GM18520 (cell line): ENCODE measurements at regions not wholly inside any gene's neighbourhood (a gene's known extent, or its start where the extent isn't known, plus 50 kb on each side); places are given as distances from the start of the nearest gene placed in this dataset.

Source experiments
- ATAC-seq: cut with Tn5 transposase; IDR thresholded peaks from one replicate; pipeline ENCODE4 v1.9.1; 2021; ENCODE audit not compliant: unreplicated experiment

DNA sequence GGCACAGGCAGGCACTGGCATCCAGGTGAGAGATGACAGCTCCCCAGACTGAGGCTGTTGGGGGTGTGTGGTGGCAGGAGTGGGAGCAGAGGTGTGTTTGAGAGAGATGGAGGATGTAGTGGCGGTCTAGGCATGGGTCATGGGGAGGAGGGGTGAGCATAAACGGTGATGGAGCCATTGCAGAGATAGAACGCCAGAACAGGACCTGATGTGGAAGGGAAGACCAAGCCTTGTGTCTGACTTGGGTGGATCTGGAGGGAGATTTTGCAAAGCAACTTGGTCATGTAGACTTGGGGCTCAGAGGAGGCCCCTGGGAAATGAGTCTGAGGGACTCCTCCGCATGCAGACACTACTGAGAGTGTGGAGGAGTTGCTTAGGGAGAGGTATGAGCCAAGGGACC lies 50.0 kb upstream of the CLDN5 start:
- ATAC-seq: no peak

DNA sequence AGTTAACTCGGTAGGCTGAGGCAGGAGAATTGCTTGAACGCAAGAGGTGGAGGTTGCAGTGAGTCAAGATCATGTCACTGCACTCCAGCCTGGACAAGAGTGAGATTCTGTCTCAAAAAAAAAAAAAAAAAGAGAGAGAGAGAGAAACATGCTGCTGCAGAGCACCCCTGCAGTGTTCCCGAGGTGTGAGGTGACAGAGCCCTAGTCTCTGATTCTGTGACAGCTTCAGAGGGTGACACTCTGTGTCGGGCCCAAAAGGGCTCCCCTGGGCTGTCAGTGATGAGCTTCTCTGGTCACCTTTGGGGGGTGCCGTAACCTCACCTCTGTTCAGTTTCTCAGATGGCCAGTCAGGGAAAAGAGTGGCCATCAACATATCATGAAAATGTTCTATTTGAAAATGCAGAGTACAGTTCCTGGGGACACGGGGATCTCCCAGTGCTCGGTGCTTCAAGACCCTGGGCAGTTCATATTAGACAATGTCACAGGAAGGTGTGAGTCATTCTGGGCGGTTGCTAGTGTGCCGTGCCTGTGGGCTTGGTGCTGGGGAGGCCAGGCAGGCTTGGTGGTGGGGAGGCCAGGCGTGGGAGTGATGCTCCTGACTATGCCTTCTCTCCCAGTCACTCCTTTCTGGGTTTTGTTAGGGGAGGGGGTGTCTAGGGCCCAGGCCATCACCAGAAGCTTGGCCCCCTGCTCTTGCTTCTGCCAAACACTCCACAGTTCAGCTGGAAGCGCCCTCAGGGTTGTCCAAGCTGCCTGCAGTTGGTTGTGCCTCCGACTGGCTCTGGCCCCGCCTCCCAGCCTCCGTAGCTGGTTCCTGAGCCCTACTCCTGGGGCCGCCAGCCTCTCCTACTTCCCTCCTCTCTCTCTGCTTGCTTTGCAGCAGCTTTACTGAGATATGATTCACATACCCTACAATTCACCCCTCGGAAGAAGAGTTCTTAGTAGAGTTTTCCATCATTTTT lies 52.5 kb upstream of the CLDN5 start:
- ATAC-seq: peak; percentile 41

DNA sequence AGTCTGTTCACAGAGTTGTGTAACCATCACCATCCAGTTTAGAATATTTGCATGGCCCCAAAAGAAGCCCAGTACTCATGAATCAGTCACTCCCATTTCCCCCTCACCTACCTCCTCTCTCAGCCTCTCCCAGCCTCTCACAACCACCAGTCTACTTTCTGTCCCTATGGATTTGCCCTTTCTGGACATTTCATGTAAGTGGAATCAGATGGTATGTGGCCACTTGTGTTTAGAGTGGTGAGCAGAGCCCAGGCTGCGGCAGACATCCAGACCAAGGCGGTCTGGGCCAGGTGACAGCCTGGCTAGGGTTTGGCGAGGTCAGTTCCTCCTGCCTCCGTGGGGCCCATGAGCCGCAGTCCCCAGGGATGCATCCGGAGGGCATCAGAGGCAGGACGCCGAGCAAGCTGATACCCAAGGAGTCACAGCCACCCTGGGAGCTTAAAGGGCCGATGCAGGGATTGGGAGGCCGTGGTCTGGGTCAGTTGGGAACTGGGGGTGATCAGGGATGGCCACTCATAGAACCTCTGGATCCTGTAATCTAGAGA lies 53.3 kb upstream of the CLDN5 start:
- no peak for ATAC-seq

DNA sequence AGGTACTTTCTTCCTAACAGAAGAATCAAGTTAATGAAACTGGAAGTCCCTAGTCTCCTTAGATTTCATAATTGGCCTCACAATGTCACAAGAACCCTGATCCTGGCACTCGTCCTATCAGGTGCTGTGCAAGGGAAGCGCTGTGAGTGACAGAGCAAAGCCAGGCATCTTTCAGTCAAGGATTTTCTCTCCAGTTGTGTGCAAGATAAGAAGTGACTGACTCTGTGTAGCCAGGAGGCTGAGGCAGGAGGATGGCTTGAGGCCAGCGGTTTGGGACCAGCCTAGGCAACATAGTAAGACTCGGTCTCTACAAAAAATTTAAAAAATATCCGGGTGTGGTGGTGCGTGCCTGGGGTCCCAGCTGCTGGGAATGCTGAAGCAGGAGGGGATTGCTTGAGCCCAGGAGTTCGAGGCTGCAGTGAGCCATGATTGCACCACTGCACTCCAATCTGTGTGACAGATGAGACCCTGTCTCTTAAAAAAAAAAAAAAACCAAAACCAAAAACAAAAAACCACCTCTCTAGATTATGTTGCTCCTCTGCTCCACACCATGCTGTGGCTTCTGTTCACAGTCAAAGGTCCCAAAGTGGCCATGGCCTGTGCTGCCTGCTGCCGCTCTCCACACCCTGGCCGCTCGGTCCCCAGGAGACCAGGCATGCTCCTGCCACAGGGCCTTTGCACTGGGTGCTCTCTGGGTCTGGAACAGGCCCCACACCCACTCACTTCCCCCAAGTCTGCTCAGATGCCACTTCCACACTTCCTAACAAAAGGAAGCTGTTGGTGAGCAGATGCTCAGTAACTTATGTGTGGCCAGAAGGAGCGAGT lies 54.2 kb upstream of the CLDN5 start:
- ATAC-seq: no peak

DNA sequence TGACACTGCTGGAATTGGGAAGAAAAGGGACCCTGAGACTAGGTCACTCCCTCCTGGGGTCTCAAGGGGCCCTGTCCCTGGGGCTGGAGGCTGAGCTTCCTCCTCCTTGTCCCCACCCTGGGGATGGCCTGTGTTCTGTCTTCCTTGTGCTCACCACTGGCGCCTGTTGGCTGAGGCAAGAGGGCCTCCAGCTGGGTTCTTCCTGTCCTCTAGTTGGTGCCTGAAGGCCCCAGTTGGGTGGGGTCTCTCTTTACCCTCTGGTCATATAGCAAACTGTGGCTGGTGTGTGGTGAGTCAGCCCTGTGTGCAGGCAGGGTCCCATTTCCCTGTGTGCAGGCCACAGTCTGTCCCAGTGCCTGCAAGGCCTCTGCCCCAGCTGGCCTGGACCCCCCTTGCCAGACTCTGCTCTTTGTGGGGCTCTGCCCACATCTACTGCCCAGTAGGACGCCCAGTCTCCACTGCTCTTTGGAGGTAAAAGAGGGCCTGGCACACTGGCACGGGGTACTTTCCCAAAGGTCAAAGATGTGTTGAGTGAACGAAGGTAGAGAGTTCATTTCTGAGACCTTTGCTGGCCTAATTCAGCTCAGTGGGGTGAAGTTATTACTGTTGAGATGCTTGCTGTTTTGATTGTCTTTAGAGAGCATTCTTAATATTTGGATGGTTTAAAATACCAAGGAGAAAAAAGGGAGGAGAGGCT lies 55.1 kb upstream of the CLDN5 start:
- no peak for ATAC-seq

DNA sequence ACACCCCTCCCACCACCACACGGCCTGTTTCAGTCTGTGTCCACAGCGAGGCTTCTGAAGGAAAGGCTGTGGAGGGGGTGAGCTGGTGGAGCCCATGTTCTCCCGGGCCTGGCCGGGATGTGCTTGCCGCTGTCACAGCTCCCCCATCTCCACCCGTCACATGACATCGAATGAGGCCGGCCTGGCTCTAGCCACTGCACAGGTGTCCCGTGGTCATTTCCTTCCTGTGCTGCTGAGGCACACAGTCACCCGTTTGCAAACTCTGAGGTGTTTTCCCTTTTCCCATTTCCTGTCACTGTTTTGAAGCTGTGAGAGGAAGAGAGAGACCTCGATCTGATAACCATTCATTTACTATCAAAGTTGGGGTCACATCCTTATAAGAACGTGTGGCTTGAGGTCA lies 55.7 kb upstream of the CLDN5 start:
- no peak for ATAC-seq

DNA sequence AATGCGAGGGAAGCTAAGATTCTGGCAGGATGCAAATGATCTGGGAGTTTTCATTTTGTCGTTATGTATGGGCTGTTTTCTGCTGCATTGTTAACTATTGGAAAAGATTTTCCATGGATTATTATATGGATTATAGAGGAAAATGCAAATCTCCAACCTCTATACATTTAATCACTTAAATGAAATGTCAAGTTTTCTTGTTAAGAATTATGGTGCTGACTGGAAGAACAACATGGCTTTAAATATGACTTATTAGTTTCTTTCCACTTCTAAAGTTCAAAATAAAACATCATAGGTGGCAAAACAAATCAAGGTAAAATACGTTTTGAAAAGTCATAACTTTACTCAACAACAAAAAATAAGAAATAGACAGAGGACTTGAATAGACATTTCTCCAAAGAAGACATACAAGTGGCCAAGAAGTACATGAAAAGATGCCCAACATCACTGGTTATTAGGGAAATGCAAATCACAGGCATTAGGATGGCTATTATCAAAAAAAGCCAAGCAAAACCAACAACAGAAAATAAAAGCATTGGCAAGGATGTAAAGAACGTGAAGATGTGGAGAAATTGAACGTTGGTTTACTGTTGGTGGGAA lies 56.2 kb upstream of the CLDN5 start:
- no peak for ATAC-seq

DNA sequence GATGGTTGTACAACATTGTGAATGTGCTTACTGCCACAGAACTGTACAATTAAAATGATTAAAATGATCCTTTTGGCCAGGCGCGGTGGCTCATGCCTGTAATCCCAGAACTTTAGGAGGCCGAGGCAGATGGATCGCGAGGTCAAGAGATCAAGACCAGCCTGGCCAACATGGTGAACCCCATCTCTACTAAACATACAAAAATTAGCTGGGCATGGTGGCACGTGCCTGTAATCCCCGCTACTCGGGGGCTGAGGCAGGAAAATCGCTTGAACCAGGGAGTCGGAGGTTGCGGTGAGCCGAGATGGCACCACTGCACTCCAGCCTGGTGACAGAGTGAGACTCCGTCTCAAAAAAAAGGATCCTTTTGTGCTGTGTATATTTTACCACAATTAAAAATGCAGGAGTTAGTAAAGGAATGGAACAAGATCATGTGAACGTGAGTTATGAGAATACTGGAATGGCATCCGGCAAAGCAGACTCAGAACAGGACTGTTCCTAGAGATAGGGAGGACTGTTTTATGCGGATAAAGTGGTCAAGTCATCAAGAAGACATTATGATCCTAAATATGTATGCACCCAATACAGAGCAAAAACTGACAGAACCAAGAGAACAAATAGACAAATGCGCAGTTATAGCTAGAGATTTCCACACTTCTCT lies 58.0 kb upstream of the CLDN5 start:
- no peak for ATAC-seq

DNA sequence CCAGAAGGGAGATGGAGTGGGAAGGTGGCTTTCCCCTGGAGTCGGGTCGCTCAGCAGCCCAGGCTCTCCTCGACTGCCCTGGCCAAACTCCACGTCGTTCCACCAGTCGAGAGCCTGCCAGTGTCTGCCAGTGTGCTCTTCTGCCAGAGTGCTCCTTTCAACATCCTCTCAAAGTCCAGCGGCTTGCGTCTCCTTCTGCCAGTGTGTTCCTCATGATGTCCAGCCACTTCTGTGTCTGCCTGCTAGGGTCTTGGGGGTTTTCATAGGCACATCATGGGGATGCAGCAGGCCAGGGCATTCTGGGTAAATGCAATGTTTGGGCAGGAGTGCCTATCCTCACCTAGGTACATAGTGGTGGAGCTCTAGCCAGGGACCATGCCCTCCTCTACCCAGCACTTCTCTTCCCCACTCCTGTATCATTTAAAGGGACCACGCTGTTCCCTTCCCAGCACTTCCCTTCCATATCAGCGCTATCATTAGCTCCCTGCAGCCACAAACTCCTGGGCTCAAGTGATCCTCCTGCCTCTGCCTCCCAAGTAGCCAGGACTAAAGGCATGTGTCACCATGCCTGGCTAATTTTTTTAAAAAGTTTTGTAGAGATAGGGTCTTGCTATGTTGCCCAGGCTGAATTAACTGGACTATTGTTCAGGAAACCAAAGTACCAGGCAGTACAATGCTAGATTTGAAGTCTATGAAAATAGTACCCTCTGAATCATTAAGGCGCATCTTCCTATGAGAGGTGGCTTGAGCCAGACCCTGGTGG lies 62.9 kb upstream of the CLDN5 start:
- ATAC-seq: no peak

DNA sequence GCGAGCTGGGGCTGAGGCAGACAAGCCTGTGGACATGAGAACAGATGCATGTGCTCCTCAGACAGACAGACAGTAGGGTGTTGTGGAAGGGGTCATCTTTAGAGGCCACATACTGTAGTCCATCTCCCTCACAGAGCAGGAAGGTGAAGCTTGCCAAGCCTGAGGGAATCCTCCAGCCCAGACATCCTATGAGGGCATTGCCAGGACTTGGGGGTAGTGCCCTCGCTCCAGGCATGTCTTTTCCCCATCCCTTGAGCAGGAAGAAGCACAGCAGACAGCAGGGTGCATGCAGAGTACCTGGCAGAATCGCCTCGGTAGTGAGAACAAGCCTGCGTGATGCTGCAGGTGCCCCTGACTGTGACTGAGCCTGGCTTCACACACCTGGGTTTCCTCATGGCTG lies 66.5 kb upstream of the CLDN5 start:
- ATAC-seq: no peak

DNA sequence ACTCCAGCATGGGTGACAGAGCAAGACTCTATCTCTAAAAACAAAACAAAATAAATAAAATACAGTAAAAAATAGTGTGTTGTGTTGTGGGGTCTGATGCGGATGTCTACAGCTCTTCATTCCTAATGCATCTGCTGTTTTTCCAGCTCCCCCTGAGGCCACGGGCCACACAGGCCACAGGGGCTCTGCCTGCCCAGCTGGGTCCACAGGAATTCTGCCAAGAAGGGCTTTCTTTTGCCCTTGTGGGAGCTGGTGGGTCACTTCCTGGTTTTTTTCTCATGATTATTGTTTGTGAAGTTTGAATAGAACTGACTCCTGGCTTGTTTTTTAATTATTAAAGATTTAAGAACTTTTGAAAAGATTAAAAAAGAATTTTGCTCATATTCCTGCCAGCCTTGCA lies 67.4 kb upstream of the CLDN5 start:
- ATAC-seq: no peak

DNA sequence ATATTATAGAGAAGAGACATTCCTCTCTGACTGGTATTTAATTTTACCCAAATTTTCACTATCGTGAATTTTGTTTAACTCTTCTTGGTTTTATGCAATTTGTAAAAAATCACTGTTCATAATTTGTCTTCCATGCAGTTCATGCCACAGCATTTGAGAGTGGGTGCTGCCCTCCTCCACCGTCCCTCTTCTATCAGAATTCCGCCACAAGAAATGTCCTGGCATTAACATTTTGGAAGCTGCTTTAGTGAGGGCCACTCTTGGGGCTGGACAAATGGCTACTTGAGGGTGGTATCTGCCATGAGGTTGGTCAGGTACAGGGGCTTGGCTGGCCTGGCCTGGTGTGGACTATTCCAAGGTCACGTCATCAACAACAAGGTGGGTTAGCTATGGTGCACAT lies 68.3 kb upstream of the CLDN5 start:
- no peak for ATAC-seq

DNA sequence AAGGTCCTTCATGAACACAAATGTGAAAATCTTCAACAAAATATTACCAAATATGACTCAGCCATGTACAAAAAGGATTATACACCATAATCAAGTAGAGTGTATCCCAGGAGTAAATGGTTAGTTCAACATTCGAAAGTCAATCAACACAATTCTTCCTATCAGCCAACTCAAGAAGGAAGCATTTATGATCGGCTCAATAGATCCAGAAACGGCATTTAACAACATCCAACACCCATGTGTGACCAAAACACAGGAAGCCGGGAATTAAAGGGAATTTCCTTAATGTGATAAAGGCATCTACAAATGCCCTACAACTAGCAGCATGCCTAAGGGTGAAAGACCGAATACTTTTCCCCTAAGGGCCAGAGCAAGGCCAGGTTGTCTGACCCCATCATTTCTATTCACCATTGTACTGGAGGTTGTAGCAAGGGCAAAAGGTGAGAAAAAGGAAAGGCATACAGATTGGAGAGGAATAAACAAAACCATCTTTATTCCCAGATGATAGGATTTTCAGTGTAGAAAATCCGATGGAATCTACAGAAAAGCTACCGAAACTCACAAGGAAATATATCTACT lies 69.9 kb upstream of the CLDN5 start:
- no peak for ATAC-seq

DNA sequence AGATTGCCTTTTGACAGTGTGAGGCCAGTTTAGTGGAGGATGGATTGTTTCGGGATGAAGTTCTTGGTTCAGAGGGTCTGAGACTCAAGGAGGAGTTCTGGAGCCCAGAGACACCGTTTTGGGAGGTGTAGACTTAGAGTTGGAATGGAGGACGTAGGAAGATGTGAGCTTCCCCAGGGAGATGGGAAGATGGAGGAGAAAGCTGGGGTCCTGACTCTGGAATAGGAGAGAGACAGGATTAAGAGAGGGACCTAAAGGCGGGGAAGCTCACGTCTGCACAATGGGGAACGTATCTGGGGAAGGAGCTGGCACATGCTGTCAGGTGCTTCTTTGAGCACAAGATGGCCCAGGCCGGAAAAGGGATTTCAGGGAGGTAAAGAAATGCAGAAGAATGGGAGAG lies 71.3 kb upstream of the CLDN5 start:
- ATAC-seq: no peak

DNA sequence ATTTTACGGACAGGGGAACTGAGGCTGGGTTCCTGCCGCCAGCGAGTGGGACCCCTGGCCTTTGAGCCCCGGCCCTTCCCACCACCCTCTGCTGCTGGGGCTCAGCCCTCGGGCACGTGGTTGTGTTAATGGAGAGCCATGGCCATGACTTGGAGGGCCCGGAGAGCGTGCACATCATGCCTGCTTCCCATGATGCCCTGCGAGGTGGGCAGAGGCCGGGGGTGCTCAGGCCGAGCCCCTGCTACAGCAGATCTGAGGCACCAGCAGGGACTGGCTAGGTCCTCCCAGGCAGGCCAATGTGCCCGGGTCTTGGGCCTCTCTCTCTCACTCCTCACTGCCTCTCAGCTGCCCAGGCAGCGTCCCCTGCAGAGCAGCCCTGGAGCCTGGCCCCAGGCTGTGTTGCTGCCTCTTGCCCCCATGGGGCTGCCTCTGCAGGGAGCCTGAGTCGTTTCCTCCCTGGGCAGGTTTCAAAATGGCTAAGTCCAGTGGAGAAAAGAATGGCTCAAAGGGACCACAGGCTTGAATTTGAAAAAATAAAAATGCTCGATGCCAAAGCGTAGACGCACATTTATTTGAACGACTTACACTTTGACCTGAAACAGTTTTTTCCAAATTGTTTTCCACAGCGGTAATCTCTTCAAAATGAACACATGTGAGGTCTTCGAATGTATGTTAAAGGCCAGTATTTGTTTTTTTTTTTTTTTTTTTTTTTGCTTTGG lies 72.6 kb upstream of the CLDN5 start:
- no peak for ATAC-seq

DNA sequence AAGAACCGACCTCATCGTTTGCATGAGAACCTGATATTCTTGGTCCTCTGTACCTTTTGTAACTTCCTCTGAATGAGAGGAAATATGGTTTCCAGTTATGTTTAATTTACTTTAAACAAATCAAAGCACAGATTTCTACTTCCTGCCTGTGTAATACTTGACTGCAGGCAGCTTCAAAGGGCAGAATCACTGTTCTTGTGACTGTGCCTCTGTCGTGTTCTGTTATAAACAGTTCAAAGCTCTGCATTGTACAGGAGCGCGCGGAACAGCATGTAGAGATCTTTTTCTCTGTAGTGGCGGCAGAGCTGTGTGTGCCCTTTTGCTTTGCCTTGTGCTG lies 73.2 kb upstream of the CLDN5 start:
- ATAC-seq: no peak

DNA sequence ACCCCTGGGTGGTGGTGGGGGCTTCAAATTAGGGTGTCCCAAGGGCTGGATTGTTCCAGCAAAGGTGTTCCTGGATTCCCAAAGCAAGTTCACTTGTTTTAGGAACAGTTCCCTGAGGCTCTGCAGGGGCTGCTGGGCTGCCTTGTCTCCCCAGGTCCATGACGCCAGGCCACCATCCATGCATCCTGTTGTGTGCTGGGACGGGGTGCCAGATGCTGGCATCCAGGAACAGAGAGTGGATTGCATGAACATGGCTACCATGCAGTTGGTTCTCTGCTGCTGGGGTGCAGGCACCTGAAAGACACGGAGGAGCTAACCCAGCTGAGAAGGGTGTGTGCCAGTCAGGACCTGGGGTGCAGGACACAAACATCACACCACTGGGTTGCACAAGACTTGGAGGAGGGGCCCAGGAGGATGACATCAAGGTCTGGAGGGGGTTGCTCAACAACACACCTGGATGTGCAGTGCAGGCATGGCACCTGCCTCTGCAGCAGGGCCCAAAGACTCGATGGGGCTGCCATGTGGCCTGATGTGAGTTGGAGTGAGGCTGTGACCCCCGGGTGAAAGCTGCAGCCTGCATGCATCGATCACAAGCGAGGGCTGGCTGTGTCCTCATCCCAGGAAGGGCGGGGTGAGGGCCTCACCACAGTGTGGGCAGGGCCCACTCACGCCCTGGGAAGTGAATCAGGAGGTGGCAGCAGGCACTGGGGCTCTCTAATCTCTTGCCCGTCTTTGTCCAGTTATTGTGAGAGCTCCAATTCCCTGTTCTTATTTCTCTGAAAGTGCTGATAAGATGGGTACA lies 74.0 kb upstream of the CLDN5 start:
- ATAC-seq: no peak

DNA sequence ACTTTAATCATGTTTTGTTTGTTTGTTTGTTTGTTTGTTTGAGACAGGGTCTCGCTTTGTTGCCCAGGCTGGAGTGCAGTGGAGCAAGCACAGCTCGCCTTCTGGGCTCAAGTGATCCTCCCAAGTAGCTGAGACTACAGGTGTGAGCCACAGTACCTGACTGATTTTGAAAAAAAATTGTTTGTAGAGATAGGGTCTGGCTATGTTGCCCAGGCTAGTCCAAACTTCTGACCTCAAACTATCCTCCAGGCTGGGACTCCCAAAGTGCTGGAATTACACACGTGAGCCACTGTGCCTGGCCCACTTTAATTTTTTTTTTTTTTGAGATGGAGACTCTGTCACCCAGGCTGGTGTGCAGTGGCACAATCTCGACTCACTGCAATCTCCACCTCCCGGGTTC lies 74.8 kb upstream of the CLDN5 start:
- ATAC-seq: no peak
